ENCODE measurements at regions not wholly inside any gene's neighbourhood (a gene's known extent, or its start where the extent isn't known, plus 50 kb on each side); places are given as distances from the start of the nearest gene placed in this dataset.

- no peak for TF ChIP-seq CTCF (IDR thresholded peaks at IDR 0.05)
- no peak for TF ChIP-seq POLR2A (IDR thresholded peaks at IDR 0.05)
These were observed 57.8 kb upstream of the SLC39A8 start for GRCh38 chr4:102403116-102403515.

Data from thyroid gland (tissue), 4 donors.